GM18867 (cell line): ENCODE measurements at regions not wholly inside any gene's neighbourhood (a gene's known extent, or its start where the extent isn't known, plus 50 kb on each side); places are given as distances from the start of the nearest gene placed in this dataset.
"Not testable (repeated sequence)": the region's sequence is repeated elsewhere in the genome, so short reads cannot be mapped to it uniquely, and the experiment has no call there.

Source experiments
- ATAC-seq: cut with Tn5 transposase; IDR thresholded peaks from one replicate; pipeline ENCODE4 v1.9.1; 2021; ENCODE audit warnings: mild to moderate bottlenecking, moderate library complexity; ENCODE audit not compliant: unreplicated experiment

DNA sequence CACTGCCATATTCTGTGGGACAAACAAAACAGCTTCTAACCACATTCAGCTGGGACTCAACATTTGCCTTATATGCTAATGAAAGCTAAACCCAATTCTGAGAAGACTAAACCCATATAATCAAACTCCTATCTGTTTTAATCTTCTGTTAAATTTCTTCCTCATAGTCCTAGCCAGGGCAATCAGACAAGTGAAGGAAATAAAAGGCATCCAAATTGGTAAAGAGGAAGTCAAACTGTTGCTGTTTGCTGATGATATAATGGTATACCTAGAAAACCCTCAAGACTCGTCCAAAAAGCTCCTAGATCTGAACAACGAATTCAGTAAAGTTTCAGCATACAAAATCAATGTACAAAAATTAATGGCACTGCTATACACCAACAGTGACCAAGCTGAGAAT lies 157.1 kb downstream of the PHLDA1 start:
- no peak for ATAC-seq

DNA sequence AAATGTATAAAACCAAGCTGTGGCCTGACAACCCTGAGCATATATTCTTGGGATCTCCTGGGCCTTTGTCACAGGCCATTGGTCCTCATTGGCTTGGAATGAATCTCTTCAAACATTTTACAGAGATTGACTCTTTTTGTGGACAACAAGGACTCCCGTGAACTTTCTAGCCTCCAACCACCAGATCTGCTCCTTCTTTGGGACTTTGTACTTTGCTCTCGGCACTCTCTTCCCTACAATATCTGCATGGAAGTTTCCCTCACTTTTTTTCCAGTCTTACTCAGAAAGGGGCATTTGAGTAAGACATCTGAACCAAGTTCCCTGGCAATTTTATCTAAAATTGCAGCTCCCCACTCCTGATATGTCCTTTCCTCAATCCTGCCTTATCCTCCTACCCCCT lies 158.8 kb downstream of the PHLDA1 start:
- no peak for ATAC-seq

DNA sequence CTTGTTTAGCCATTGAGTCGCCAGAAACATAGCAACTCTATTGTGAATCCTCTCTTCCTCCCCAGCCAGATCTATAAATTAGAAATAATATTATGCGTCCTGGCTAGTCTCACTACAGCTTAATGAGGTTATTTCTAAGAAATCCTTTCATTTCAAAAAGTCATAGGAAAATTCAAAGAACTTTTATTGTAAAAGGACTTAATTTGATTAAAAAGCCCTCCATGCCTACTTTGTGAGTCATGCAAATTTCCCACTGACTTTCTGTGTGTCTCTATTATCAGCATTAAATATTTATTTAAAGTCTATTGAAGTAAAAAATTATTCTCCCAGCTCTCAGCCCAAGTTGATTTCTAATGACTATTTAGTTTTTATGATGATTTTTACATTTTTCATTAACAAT lies 160.7 kb downstream of the PHLDA1 start:
- ATAC-seq: no peak

DNA sequence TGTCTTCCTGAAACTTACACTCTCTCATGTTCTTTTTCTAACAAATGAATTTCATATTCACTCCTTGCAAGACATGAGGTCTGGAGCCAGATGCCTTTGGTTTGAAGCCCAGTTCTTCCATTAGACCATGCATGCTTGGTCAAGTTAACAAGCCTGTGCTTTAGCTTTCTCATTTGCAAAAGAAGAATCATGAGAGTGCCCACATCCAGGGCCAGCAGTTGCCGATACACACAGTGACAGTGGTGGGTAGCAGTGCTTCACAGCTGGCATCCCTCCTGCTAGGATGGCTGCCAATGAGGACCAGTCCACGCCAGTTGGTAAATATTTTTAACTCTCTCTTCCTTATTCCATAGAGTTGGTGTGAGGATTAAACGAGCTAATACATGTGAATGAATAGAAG lies 163.1 kb downstream of the PHLDA1 start:
- no peak for ATAC-seq

DNA sequence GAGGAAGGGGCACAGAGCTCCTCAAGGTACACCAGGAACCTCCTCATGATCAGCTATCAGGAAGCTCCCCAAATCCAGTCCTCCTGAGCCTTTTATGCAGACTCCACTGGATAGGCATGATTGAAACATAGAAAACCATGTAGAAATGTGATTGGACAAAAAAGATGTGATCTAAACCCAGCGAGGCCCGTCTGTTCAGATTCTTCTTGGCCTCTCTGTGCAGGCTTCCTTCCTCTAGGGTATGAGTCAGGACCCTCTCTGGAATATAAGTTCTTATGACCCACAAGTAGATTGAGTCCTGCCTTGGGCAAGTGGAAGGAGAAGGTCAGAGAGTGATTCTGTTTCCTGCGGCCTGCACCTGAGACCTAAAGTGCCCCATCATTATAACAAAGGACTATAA lies 166.3 kb downstream of the PHLDA1 start:
- no peak for ATAC-seq

DNA sequence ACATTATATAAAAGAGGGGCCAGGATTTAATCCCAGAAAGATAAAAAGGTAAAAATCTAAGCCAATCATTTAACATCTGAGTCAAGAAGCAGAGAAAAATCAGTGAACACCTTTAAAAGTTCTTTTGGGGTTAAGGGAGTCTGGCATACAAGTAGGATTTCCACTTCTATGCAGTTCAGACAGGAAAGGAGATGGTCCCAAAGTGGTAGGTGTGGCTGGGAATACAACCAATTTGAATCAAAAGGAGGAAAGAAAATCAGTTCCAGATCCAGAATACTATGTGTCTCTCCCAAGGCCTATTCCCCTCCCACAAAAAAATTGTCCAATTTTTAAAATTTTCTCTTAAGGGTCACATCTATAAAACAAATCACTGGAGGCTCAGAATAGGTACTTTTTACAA lies 167.4 kb downstream of the PHLDA1 start:
- ATAC-seq: no peak

DNA sequence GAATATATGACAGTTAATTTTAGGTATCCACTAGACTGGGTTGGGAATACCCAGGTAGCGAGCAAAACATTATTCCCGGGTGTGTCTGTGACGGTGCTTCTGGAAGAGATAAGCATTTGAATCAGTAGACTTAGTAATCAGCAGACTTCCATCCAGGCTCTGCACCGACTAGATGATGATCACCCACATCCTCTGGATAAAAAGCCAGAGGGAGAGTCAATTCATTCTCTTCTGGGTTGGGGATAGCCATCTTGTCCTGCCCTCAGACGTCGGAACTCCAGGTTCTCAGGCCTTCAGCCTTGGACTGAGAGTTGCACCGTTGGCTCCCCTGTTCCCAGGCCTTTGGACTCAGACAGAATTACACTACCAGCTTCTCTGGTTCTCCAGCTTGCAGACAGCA lies 168.0 kb downstream of the PHLDA1 start:
- ATAC-seq: no peak

DNA sequence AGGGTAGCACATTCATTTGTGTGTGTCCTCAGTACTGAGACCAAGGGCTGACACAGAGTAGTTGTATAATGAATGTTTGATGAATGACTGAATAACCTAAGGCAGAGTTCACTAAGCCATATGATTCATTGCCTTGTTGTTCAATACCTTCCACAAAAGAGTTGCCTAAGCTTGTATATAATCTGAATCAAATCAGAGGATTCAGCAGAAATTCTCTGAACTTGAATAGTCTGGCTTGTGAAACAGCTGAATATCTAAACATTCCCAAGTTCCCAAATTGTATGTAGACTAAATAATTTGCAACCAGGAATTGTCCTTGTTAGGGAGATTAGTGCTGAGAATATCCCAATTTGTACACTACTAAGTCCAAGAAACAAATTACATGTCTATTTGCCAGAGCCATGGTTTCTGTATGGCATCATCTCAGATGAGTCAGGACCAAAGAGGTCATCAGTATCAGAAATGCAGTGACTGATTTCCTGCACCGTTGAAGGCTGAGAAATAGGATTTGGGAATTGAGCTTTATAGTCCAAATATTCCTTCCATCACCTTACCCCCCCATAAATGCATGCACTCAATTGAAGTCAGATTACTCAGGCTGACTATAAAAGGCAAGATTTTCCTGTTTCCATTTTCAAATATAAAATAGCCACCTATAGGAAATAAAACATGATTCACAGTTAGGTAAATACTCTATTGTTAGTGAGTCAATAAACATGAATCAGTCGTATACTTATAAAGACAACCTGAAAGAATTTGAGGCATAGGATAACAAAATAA lies 168.7 kb downstream of the PHLDA1 start:
- ATAC-seq: no peak

DNA sequence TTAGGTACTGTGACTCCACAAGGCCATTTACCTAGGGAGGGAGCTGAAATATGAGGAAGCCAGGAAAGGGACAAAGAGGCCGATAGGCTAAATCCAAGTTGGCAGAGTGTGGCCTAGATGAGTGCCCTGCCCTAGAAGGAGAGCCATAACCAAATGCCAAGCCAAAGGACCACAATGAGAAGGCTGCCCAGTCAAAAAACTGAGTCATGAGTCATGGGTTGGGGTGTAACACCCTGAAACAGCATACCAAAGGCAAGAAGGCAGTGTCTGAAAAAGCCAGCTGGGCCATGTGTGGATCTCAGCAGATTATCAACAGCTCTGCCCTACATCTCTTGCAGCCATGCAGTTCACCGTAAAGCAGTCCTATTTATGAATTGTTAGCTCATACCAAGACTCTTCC lies 171.7 kb downstream of the PHLDA1 start:
- ATAC-seq: no peak

DNA sequence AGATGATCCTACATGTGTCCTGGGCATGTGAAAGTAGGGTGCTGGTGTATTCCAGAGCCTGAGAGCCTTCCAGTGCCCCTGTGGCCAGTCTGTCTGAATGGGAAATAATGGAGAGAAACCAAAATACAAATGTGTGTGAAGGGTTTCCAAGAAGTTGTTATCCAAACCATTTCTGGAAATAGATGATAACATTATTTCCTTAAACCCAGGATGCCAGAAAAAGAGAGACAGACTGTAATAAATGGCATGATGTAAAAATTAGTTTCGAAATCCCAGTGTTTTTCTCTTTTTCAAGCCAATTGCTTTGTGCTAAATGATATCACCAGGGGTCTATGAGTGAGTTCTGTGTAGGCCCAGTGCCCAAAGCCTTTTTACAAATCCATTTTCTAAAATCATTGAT lies 175.3 kb downstream of the PHLDA1 start:
- no peak for ATAC-seq

DNA sequence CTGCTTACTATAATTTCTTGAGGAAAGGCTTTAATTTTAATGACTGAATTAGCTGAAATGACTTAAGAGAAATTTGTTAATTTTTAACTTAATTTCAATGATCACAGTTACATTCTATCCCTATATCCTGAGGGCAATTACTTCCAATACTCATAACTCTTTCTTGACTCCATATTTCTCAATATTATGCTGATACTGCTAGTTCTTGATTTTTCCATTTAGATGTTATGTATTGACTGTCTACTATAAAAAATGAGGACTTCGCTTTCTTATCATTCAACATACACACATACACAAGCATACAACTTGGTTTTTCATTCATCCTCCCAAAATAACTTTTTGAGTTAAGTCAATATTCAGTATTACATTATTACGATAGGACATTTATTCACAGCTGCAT lies 176.2 kb downstream of the PHLDA1 start:
- no peak for ATAC-seq

DNA sequence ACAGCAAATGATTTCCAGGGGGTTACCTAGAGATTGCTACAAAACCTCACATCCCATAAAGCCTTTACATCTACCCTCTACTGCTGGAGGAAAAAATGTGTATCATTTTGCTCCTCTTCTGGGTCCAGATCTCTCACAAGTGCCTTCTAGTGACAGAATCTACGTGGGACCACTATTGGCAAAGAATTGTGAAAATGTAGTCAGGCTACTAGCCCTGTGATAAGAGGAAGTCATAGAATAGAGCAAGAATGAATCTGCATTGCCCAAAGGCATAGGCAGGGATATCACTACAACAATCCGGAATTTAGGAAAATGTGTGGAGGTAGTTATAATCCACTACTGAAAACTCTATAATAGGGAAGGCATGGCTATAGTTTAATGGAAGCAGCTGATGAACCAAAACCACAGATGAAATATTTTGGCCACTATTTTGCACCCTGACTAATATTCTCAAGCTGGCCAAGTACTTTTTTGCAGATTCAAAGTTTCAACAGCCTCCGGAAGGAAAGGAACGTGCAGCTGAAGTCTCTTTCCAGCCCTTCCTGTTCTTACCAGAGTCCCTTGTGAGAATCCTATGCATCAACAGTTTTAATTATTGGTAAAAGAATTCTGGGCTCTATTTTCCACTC lies 176.8 kb downstream of the PHLDA1 start:
- ATAC-seq: no peak

DNA sequence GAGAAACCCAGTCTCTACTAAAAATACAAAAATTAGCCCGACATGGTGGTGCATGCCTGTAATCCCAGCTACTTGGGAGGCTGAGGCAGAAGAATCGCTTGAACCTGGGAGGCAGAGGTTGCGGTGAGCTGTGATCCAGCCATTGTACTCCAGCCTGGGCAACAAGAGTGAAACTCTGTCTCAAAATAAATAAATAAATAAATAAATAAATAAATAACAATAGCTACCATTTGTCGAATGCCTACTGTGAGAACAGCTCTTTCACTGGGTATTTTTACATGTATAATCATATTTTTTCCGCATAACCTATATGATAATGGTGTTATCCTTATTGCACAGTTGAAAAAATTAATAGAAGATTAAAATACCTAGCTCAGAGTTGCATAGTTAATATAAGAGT lies 177.4 kb downstream of the PHLDA1 start:
- not testable (repeated sequence) for ATAC-seq

DNA sequence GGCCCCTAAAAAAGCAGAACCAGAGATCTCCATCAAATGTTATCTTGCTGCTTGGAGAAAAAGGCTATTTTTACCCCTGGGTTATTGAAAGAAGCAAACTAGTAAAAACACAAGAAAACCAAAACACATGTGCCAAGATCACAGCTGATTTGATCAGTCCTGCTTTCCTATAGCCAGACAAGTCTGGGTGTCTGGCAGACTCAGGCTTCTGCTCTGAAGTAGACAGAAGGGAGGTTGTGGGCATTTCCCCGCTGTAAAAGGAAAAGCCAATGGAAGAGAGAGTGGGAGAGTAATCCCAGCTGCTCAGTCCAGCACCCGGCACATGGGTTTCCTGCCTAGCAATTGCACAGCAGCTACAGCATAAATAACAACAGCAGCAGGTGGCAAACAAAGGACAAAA lies 177.9 kb downstream of the PHLDA1 start:
- ATAC-seq: no peak

DNA sequence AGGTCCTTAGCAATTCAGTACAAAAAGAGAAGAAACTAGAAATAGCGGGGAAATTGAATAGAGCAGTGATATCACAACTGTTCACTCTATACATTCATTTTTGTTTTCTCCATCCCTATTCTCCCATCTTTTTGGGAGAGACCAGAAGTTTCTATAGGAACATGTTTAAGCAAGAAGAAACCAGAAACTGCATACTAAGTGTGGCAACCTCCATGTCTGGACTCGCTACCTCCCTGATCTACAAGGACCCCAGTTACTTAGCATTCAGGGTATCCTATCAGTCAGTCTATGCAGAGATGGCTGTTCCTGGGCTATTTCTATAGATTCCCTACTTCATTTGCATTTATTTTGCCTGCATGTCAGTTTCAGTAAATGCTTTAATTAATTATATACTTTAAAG lies 178.6 kb downstream of the PHLDA1 start:
- no peak for ATAC-seq

DNA sequence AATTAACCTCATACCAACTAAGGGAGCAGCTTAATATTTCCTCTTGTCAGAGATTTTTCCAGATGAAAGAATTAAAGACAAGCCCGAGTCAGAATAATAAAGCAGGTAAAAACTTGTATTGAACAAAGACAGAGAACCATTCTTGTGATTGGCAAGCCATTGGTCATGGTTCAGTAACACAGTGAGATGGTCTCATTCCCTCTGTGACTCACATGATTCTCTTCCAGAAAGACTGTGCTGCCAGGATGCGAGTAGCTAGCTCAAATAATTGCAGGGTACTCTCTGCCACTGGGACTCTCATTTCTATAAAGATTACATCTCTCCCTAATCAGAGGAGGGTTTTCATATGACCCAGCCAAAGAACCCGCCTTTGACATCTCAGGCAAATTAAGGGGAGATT lies 179.4 kb downstream of the PHLDA1 start:
- no peak for ATAC-seq

DNA sequence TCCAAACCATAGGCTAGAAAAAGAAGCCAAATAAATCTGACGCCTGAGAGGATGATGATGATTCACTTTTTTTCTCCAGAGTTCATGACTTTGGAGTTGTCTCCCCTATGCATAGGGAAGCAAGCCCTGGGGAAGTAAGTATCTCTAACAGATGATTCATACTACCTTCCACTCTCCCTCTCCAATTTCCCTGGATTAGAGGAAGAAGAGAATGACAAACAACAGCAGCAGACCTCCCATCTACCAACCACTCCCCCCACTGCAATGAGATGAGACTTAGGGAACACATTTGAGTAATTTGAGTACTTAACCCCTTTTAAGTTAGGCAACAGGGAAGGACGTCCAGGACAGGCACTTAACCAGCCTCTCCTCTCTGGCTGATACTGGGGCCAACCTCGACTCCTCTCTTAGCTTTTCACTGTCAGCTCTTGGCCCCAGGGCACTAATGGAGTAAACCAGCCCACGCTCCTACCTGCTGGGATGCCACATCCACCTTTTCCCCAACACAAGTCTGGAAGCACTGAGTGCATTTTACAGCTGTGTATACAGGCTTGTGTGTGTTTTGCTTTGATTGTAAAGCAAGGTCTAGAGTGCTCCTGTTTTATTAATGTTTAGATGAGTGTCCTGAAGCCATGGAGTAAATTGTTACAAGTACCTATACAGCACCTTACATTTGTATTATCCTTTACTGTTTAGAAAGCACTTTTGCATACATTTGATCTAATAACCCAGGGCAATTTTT lies 180.7 kb downstream of the PHLDA1 start:
- ATAC-seq: no peak

DNA sequence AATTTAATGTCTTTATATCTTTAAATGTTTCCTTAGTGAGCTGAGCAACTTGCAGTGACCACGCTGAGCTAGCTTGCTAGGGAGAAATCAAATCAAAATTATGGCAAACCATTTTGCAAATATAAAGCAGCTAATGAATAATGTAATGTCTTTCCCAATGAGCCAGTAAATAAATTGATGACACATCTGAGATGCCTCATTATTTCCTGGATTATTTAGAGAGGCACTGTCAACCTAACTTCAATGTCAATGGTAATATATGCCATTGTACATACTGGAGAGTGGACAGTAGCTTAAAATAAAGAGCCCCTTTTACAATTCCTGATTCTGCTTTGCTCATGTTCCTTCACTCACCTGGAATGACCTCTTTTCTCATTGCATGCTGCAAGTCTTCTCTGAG lies 182.6 kb downstream of the PHLDA1 start:
- ATAC-seq: no peak

DNA sequence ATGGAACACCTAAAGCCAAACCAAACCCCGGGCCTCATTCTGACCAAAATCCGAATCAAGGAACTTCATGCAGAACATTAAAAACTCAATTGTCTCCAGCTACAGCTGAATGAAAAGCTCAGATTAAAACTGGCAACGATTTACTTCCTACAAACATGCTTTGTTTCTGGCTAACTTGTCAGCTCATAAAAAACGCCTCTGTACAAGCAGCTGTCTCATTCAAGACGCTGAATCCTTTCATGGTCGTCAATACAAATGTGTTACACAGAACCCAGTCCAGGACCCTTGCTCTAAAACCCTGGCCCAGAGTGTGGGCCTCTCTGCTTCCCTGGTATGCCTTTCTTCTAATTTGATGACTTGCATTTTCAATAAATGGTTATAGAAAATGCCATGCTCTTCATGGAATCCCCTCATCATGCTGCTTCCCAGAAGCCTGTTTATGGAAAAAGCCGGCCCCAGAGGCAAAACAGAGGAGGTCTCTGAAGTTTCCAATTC lies 183.1 kb downstream of the PHLDA1 start:
- no peak for ATAC-seq

DNA sequence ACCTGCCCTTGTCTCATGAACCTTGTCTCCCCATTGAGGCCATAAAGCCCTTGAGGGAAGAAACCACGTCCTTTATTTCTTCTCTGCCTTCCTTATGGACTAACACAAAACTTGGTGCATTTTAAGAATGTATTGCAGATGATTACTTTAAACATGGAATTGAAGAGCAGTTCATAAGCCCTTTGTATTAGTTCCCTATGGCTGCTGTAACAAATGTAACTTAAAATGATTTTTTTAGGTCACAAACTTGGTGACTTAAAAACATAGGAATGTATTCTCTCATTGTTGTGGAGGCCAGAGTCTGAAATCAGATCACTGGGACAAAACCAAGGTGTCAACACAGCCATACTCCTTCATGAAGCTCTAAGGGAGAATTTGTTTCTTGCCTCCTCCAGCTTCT lies 185.5 kb downstream of the PHLDA1 start:
- ATAC-seq: no peak

DNA sequence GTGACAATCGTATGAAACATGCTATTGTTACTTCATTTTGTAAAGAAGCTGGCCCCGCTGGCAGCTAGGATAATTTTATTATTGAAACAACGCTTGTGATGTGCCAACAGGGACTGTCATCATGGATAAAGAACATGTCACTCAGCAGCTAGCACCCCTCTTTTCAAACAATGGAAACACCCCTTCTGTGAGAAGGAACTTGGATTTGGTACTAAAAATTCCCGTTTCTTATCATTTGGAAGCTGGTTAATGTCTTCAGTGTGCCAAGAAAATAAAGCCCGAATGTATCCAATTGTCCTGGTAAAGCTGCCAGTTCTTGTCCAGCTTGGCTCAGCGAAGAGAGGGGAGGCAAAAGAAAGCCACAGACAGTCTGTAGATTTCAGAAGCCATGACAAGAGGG lies 186.6 kb downstream of the PHLDA1 start:
- no peak for ATAC-seq
